C4-2B (cell line): ENCODE measurements at regions not wholly inside any gene's neighbourhood (a gene's known extent, or its start where the extent isn't known, plus 50 kb on each side); places are given as distances from the start of the nearest gene placed in this dataset.

Experiments
- CTCF ChIP-seq: fragments of 450-650 bp; conservative IDR thresholded peaks from 2 replicates; pipeline ENCODE4 v1.5.1; 2017; ENCODE audit warnings: mild to moderate bottlenecking
- ZFX ChIP-seq: fragments of 450-650 bp; IDR thresholded peaks from 2 replicates; pipeline ENCODE4 v1.6.1; 2017

GRCh38 chr6:99739526-99739925 lies 132.9 kb downstream of the PRDM13 start:
- TF ChIP-seq CTCF = no peak
- no peak for TF ChIP-seq ZFX
